ENCODE measurements at regions not wholly inside any gene's neighbourhood (a gene's known extent, or its start where the extent isn't known, plus 50 kb on each side); places are given as distances from the start of the nearest gene placed in this dataset.

- DNase-seq (ENCODE audit: extremely low read depth in 1 of 2, low read depth in 1 of 2): no peak
Observed at GRCh38 chr14:59091976-59092375, 96.5 kb upstream of the DAAM1 start.

GRCh38 chr14:59093902-59094301 is 94.6 kb upstream of the DAAM1 start:
- DNase-seq (ENCODE audit: extremely low read depth in 1 of 2, low read depth in 1 of 2): no peak

- DNase-seq (ENCODE audit: extremely low read depth in 1 of 2, low read depth in 1 of 2): no peak
Observed at GRCh38 chr14:59096303-59096702, 92.2 kb upstream of the DAAM1 start.

- DNase-seq (ENCODE audit: extremely low read depth in 1 of 2, low read depth in 1 of 2): no peak
Observed at GRCh38 chr14:59097681-59098080, 90.8 kb upstream of the DAAM1 start.

GRCh38 chr14:59098377-59098776 is 90.1 kb upstream of the DAAM1 start:
- no peak for DNase-seq (ENCODE audit: extremely low read depth in 1 of 2, low read depth in 1 of 2)

GRCh38 chr14:59100205-59100604 is 88.3 kb upstream of the DAAM1 start:
- no peak for DNase-seq (ENCODE audit: extremely low read depth in 1 of 2, low read depth in 1 of 2)

- no peak for DNase-seq (ENCODE audit: extremely low read depth in 1 of 2, low read depth in 1 of 2)
Observed at GRCh38 chr14:59101476-59101875, 87.0 kb upstream of the DAAM1 start.

- DNase-seq (ENCODE audit: extremely low read depth in 1 of 2, low read depth in 1 of 2): no peak
Observed at GRCh38 chr14:59103396-59103795, 85.1 kb upstream of the DAAM1 start.

GRCh38 chr14:59107819-59108218 is 80.6 kb upstream of the DAAM1 start:
- no peak for DNase-seq (ENCODE audit: extremely low read depth in 1 of 2, low read depth in 1 of 2)

GRCh38 chr14:59116984-59117415 is 71.5 kb upstream of the DAAM1 start:
- no peak for DNase-seq (ENCODE audit: extremely low read depth in 1 of 2, low read depth in 1 of 2)

GRCh38 chr14:59117754-59118528 is 70.5 kb upstream of the DAAM1 start:
- no peak for DNase-seq (ENCODE audit: extremely low read depth in 1 of 2, low read depth in 1 of 2)

- no peak for DNase-seq (ENCODE audit: extremely low read depth in 1 of 2, low read depth in 1 of 2)
Observed at GRCh38 chr14:59120921-59121320, 67.5 kb upstream of the DAAM1 start.

- DNase-seq (ENCODE audit: extremely low read depth in 1 of 2, low read depth in 1 of 2): no peak
Observed at GRCh38 chr14:59123531-59123930, 64.9 kb upstream of the DAAM1 start.

GRCh38 chr14:59123975-59124374 is 64.5 kb upstream of the DAAM1 start:
- DNase-seq (ENCODE audit: extremely low read depth in 1 of 2, low read depth in 1 of 2): no peak

GRCh38 chr14:59125156-59125555 is 63.3 kb upstream of the DAAM1 start:
- no peak for DNase-seq (ENCODE audit: extremely low read depth in 1 of 2, low read depth in 1 of 2)

GRCh38 chr14:59126714-59127436 is 61.6 kb upstream of the DAAM1 start:
- no peak for DNase-seq (ENCODE audit: extremely low read depth in 1 of 2, low read depth in 1 of 2)

GRCh38 chr14:59127437-59127732 is 61.1 kb upstream of the DAAM1 start:
- DNase-seq (ENCODE audit: extremely low read depth in 1 of 2, low read depth in 1 of 2): no peak

- no peak for DNase-seq (ENCODE audit: extremely low read depth in 1 of 2, low read depth in 1 of 2)
Observed at GRCh38 chr14:59130462-59130861, 58.0 kb upstream of the DAAM1 start.

GRCh38 chr14:59131938-59132795 is 56.3 kb upstream of the DAAM1 start:
- DNase-seq (ENCODE audit: extremely low read depth in 1 of 2, low read depth in 1 of 2): no peak

- DNase-seq (ENCODE audit: extremely low read depth in 1 of 2, low read depth in 1 of 2): no peak
Observed at GRCh38 chr14:59132796-59133494, 55.5 kb upstream of the DAAM1 start.

- no peak for DNase-seq (ENCODE audit: extremely low read depth in 1 of 2, low read depth in 1 of 2)
Observed at GRCh38 chr14:59133709-59134108, 54.8 kb upstream of the DAAM1 start.

Measured in stimulated activated CD8-positive, alpha-beta memory T cell treated with anti-CD3 and anti-CD28 coated beads, Interleukin-7, amount 100 ng/mL, for 48 hours (primary cell).